HEK293 (cell line): ENCODE measurements at regions not wholly inside any gene's neighbourhood (a gene's known extent, or its start where the extent isn't known, plus 50 kb on each side); places are given as distances from the start of the nearest gene placed in this dataset.

Source experiments
- CTCF ChIP-seq: fragments of 450-650 bp; formaldehyde crosslinking; IDR thresholded peaks from 2 replicates; pipeline ENCODE4 v1.5.1; 2016; ENCODE audit warnings: missing biosample characterization, missing genetic modification characterization
- PBX3 ChIP-seq: sonication (generic); formaldehyde crosslinking; IDR thresholded peaks from 2 replicates; pipeline ENCODE4 v1.8.1; 2022; ENCODE audit warnings: mild to moderate bottlenecking, moderate library complexity, missing genetic modification reagents
- ZNF221 ChIP-seq: fragments of 450-650 bp; formaldehyde crosslinking; IDR thresholded peaks from 2 replicates; pipeline ENCODE4 v1.5.1; 2017; ENCODE audit warnings: missing biosample characterization, missing genetic modification characterization, borderline replicate concordance
- ZNF580 ChIP-seq: fragments of 450-650 bp; formaldehyde crosslinking; IDR thresholded peaks from 2 replicates; pipeline ENCODE4 v1.5.1; 2016; ENCODE audit warnings: missing biosample characterization, missing genetic modification characterization
- ZXDB ChIP-seq: fragments of 450-650 bp; formaldehyde crosslinking; IDR thresholded peaks from 2 replicates; pipeline ENCODE4 v1.5.1; 2016; ENCODE audit warnings: missing biosample characterization, missing genetic modification characterization

- TF ChIP-seq ZXDB (tag by site-specific recombination) (no peak), ZNF221 (tag by site-specific recombination) (no peak), ZNF580 (tag by site-specific recombination) (no peak), CTCF (tag by site-specific recombination) (no peak), PBX3 (CRISPR knock-in tag) (no peak)
Observed at GRCh38 chr15:69790632-69791031, 307.1 kb downstream of the TLE3 start.
